MCF 10A (cell line): ENCODE measurements at regions not wholly inside any gene's neighbourhood (a gene's known extent, or its start where the extent isn't known, plus 50 kb on each side); places are given as distances from the start of the nearest gene placed in this dataset.
A peak's percentile ranks its signal among the peaks of the same experiment; 100 is the strongest.

Experiments used
- BruUV-seq: library from RNA; stranded (reverse); fragments of 400-500 nt; replicated peaks from 2 replicates; lab custom pipeline; 2021; lab: Mats Ljungman, UMichigan
- CTCF ChIA-PET: fragments of 300-600 bp; sonication (Branson Sonifier 250); formaldehyde crosslinking; extraction: SDS; loops from one replicate; lab custom pipeline; 2021; ENCODE audit warnings: antibody characterized with exemption, inconsistent platforms; lab: Yijun Ruan, JAX
- POLR2A ChIA-PET: fragments of 300-600, 350-650 bp; sonication (Branson Sonifier 250); formaldehyde crosslinking; extraction: SDS; loops from one replicate; lab custom pipeline; 2020; ENCODE audit warnings: antibody characterized with exemption, inconsistent platforms; lab: Yijun Ruan, JAX
- DNase-seq: peaks from one replicate; pipeline ENCODE4 v3.0.0-alpha.2; 2018; ENCODE audit not compliant: unreplicated experiment
- H3K27ac Mint-ChIP-seq: one replicate; pipeline ENCODE4 v1.8.0; 2022; ENCODE audit warnings: mild to moderate bottlenecking, low read depth, mixed read lengths; ENCODE audit not compliant: unreplicated experiment
- H3K27me3 Mint-ChIP-seq: one replicate; pipeline ENCODE4 v1.8.0; 2022; ENCODE audit warnings: mixed read lengths; ENCODE audit not compliant: insufficient read depth, unreplicated experiment
- H3K36me3 Mint-ChIP-seq: one replicate; pipeline ENCODE4 v1.8.0; 2022; ENCODE audit warnings: mild to moderate bottlenecking, moderate library complexity, mixed read lengths; ENCODE audit not compliant: insufficient read depth, unreplicated experiment
- H3K4me1 Mint-ChIP-seq: one replicate; pipeline ENCODE4 v1.8.0; 2022; ENCODE audit warnings: mixed read lengths; ENCODE audit not compliant: insufficient read depth, unreplicated experiment
- H3K4me3 Mint-ChIP-seq: one replicate; pipeline ENCODE4 v1.8.0; 2022; ENCODE audit warnings: mild to moderate bottlenecking, moderate library complexity, mixed read lengths; ENCODE audit not compliant: unreplicated experiment
- H3K9me3 Mint-ChIP-seq: one replicate; pipeline ENCODE4 v1.8.0; 2022; ENCODE audit warnings: mixed read lengths; ENCODE audit not compliant: unreplicated experiment
- CTCF ChIP-seq: fragments of 200-600 bp; IDR thresholded peaks from one replicate; pipeline ENCODE4 v1.8.0; 2022; ENCODE audit warnings: antibody characterized with exemption, mild to moderate bottlenecking; ENCODE audit not compliant: unreplicated experiment
- intact Hi-C: fragments of 100-400 bp; cut with micrococcal nuclease; formaldehyde crosslinking; loops from 2 replicates; pipeline ENCODE4 v1.14.1; 2022

GRCh38 chr5:5671823-5672222 is 249.3 kb downstream of the ICE1 start:
- H3K27ac Mint-ChIP-seq = no peak overlapping the region
- BruUV-seq = no TSS peak
- DNase-seq = no peak
- intact Hi-C loops = no loop called here
- H3K36me3 Mint-ChIP-seq = no peaks in the 10 kb centered on the region
- ChIA-PET CTCF (interaction anchor here (0.6 kb wide), 1 partner anchor 46 kb away, joined by 3 read pairs; no protein-coding TSS in a partner anchor), POLR2A (interaction anchor here (1.0 kb wide), 1 partner anchor 20 kb away, joined by 3 read pairs; no protein-coding TSS in a partner anchor)
- no peak overlapping the region for H3K4me3 Mint-ChIP-seq
- TF ChIP-seq CTCF = no peak
- H3K27me3 Mint-ChIP-seq = no peaks in the 10 kb centered on the region
- H3K9me3 Mint-ChIP-seq = no peaks in the 10 kb centered on the region
- peaks cover 5% of the 10 kb centered on the region for H3K4me1 Mint-ChIP-seq

GRCh38 chr5:5667136-5667554 is 244.7 kb downstream of the ICE1 start:
- CTCF ChIA-PET = interaction anchor here (1.6 to 1.9 kb wide), 2 partner anchors 8 to 9 kb away, joined by 5 read pairs; no protein-coding TSS in a partner anchor
- POLR2A ChIA-PET = interaction anchor here (0.8 to 2.3 kb wide), 3 partner anchors 9 to 16 kb away, joined by 3 to 12 read pairs (median 5); no protein-coding TSS in a partner anchor
- Mint-ChIP-seq H3K27ac (peak overlapping the region; percentile 59), H3K27me3 (no peaks in the 10 kb centered on the region), H3K4me1 (peaks cover 32% of the 10 kb centered on the region), H3K9me3 (no peaks in the 10 kb centered on the region), H3K36me3 (no peaks in the 10 kb centered on the region), H3K4me3 (no peak overlapping the region)
- TF ChIP-seq CTCF = no peak
- intact Hi-C loops = no loop called here
- BruUV-seq = no TSS peak
- peak; percentile 68 for DNase-seq

GRCh38 chr5:5666369-5666768 is 243.9 kb downstream of the ICE1 start:
- no peak for TF ChIP-seq CTCF
- intact Hi-C loops = no loop called here
- POLR2A ChIA-PET = interaction anchor here (0.6 to 2.3 kb wide), 5 partner anchors 9 to 735 kb away, joined by 3 to 12 read pairs (median 5); no protein-coding TSS in a partner anchor
- peak overlapping the region; percentile 59 for H3K27ac Mint-ChIP-seq
- no peak for DNase-seq
- peaks cover 32% of the 10 kb centered on the region for H3K4me1 Mint-ChIP-seq
- no TSS peak for BruUV-seq
- H3K27me3 Mint-ChIP-seq = no peaks in the 10 kb centered on the region
- no peaks in the 10 kb centered on the region for H3K36me3 Mint-ChIP-seq
- H3K4me3 Mint-ChIP-seq = peak overlapping the region; percentile 45
- H3K9me3 Mint-ChIP-seq = no peaks in the 10 kb centered on the region
- CTCF ChIA-PET = interaction anchor here (0.6 to 1.9 kb wide), 10 partner anchors 9 to 542 kb away, joined by 3 to 5 read pairs (median 4); no protein-coding TSS in a partner anchor

GRCh38 chr5:5666076-5666365 is 243.5 kb downstream of the ICE1 start:
- peak overlapping the region; percentile 39 for H3K27ac Mint-ChIP-seq
- TF ChIP-seq CTCF = no peak
- H3K4me3 Mint-ChIP-seq = peak overlapping the region; percentile 45
- H3K4me1 Mint-ChIP-seq = peaks cover 32% of the 10 kb centered on the region
- ChIA-PET POLR2A (interaction anchor here (0.6 to 2.3 kb wide), 5 partner anchors 8 to 735 kb away, joined by 3 to 12 read pairs (median 5); no protein-coding TSS in a partner anchor), CTCF (interaction anchor here (0.6 to 1.9 kb wide), 10 partner anchors 8 to 543 kb away, joined by 3 to 5 read pairs (median 4); no protein-coding TSS in a partner anchor)
- no peaks in the 10 kb centered on the region for H3K9me3 Mint-ChIP-seq
- intact Hi-C loops = no loop called here
- no TSS peak for BruUV-seq
- DNase-seq = peak; percentile 28
- no peaks in the 10 kb centered on the region for H3K27me3 Mint-ChIP-seq
- H3K36me3 Mint-ChIP-seq = no peaks in the 10 kb centered on the region
